Activated B cell treated with CpG ODN at 0.5 μM for 24 hours (primary cell): ENCODE measurements at regions not wholly inside any gene's neighbourhood (a gene's known extent, or its start where the extent isn't known, plus 50 kb on each side); places are given as distances from the start of the nearest gene placed in this dataset.

ENCODE experiments used
- ATAC-seq: fragments of 200-7000 bp; cut with Tn5 transposase; one replicate; pipeline ENCODE4 v1.10.0; 2021; ENCODE audit warnings: low read depth, mild to moderate bottlenecking, moderate library complexity
- CTCF ChIA-PET: fragments of 350-600 bp; sonication (Branson Sonifier 250); formaldehyde crosslinking; loops from one replicate; lab custom pipeline; 2021; ENCODE audit warnings: antibody characterized with exemption; lab: Charles Lee
- POLR2A ChIA-PET: fragments of 350-600 bp; sonication (Branson Sonifier 250); formaldehyde crosslinking; loops from one replicate; lab custom pipeline; 2021; ENCODE audit warnings: antibody characterized with exemption; lab: Charles Lee
- DNase-seq: peaks from one replicate; pipeline ENCODE4 v3.0.0; 2022
- H3K27ac Mint-ChIP-seq: one replicate; pipeline ENCODE4 v1.8.0; 2020; ENCODE audit warnings: mixed read lengths
- H3K27me3 Mint-ChIP-seq: one replicate; pipeline ENCODE4 v1.8.0; 2021; ENCODE audit warnings: mixed read lengths
- H3K36me3 Mint-ChIP-seq: one replicate; pipeline ENCODE4 v1.8.0; 2021; ENCODE audit warnings: low read depth, mixed read lengths
- H3K4me1 Mint-ChIP-seq: one replicate; pipeline ENCODE4 v1.8.0; 2021; ENCODE audit warnings: mixed read lengths
- H3K4me3 Mint-ChIP-seq: one replicate; pipeline ENCODE4 v1.8.0; 2020; ENCODE audit warnings: mild to moderate bottlenecking, mixed read lengths
- H3K9me3 Mint-ChIP-seq: one replicate; pipeline ENCODE4 v1.8.0; 2020; ENCODE audit warnings: mixed read lengths
- CTCF ChIP-seq: fragments of 200-600 bp; IDR thresholded peaks from one replicate; pipeline ENCODE4 v1.8.0; 2022; ENCODE audit warnings: antibody characterized with exemption, mild to moderate bottlenecking
- intact Hi-C: fragments of 100-400 bp; cut with micrococcal nuclease; formaldehyde crosslinking; loops from one replicate; pipeline ENCODE4 v1.15.1; 2024

GRCh38 chr1:181149326-181150125 lies 61.0 kb downstream of the IER5 start:
- intact Hi-C loops: loop anchor here (5.0 kb wide), 3 partner anchors 517 to 647 kb away; partner anchors contain the start of genes ACBD6 and XPR1
- TF ChIP-seq CTCF: no peak
- DNase-seq (no peak), ATAC-seq (peak; percentile 81)
- H3K4me3 Mint-ChIP-seq: peak overlapping the region; percentile 67
- peaks cover 52% of the 10 kb centered on the region for H3K4me1 Mint-ChIP-seq
- H3K36me3 Mint-ChIP-seq: no peaks in the 10 kb centered on the region
- H3K27me3 Mint-ChIP-seq: no peaks in the 10 kb centered on the region
- POLR2A ChIA-PET: interaction anchor here (0.6 to 3.5 kb wide), 10 partner anchors 8 to 647 kb away, joined by 3 to 16 read pairs (median 5); partner anchors contain the start of genes ACBD6 and IER5
- H3K27ac Mint-ChIP-seq: peak overlapping the region; percentile 90
- no peaks in the 10 kb centered on the region for H3K9me3 Mint-ChIP-seq
- CTCF ChIA-PET: interaction anchor here (0.8 to 2.7 kb wide), 5 partner anchors 8 to 65 kb away, joined by 3 to 18 read pairs (median 5); no protein-coding TSS in a partner anchor

- intact Hi-C loops: loop anchor here (5.0 kb wide), 3 partner anchors 518 to 648 kb away; partner anchors contain the start of genes ACBD6 and XPR1
- no peak for DNase-seq
Measured at GRCh38 chr1:181150273-181150672, 61.8 kb downstream of the IER5 start.

GRCh38 chr1:181150842-181151241 lies 62.3 kb downstream of the IER5 start:
- Mint-ChIP-seq H3K9me3 (no peaks in the 10 kb centered on the region), H3K4me1 (peaks cover 52% of the 10 kb centered on the region), H3K27ac (no peak overlapping the region), H3K27me3 (no peaks in the 10 kb centered on the region), H3K36me3 (no peaks in the 10 kb centered on the region), H3K4me3 (no peak overlapping the region)
- intact Hi-C loops: loop anchor here (5.0 kb wide), 3 partner anchors 519 to 649 kb away; partner anchors contain the start of genes ACBD6 and XPR1
- no peak for ATAC-seq
- TF ChIP-seq CTCF: no peak
- POLR2A ChIA-PET: interaction anchor here (0.6 to 3.5 kb wide), 5 partner anchors 9 to 128 kb away, joined by 3 to 16 read pairs (median 5); partner anchors contain the start of genes IER5 and STX6
- CTCF ChIA-PET: interaction anchor here (1.2 to 2.2 kb wide), 2 partner anchors 61 to 118 kb away, joined by 3 to 7 read pairs; no protein-coding TSS in a partner anchor
- no peak for DNase-seq

More at GRCh38 chr1:181150273-181150672, 61.8 kb downstream of the IER5 start:
- POLR2A ChIA-PET: interaction anchor here (0.6 to 3.5 kb wide), 10 partner anchors 9 to 127 kb away, joined by 3 to 16 read pairs (median 4); partner anchors contain the start of genes IER5 and STX6
- Mint-ChIP-seq H3K27ac (no peak overlapping the region), H3K9me3 (no peaks in the 10 kb centered on the region), H3K4me1 (peaks cover 52% of the 10 kb centered on the region), H3K27me3 (no peaks in the 10 kb centered on the region), H3K36me3 (no peaks in the 10 kb centered on the region), H3K4me3 (no peak overlapping the region)
- ATAC-seq: no peak
- no peak for TF ChIP-seq CTCF
- CTCF ChIA-PET: interaction anchor here (1.1 to 2.7 kb wide), 4 partner anchors 9 to 66 kb away, joined by 3 to 18 read pairs (median 6); no protein-coding TSS in a partner anchor

GRCh38 chr1:181151378-181152326 lies 63.2 kb downstream of the IER5 start:
- ATAC-seq: no peak
- DNase-seq: no peak
- H3K27ac Mint-ChIP-seq: no peak overlapping the region
- H3K36me3 Mint-ChIP-seq: no peaks in the 10 kb centered on the region
- CTCF ChIA-PET: interaction anchor here (1.2 to 4.1 kb wide), 6 partner anchors 10 to 119 kb away, joined by 3 to 29 read pairs (median 8); no protein-coding TSS in a partner anchor
- intact Hi-C loops: loop anchor here (5.0 kb wide), 3 partner anchors 519 to 649 kb away; partner anchors contain the start of genes ACBD6 and XPR1
- POLR2A ChIA-PET: interaction anchor here (0.7 to 2.3 kb wide), 4 partner anchors 62 to 151 kb away, joined by 3 to 25 read pairs (median 3); partner anchors contain the start of genes IER5 and STX6
- H3K27me3 Mint-ChIP-seq: no peaks in the 10 kb centered on the region
- H3K9me3 Mint-ChIP-seq: no peaks in the 10 kb centered on the region
- no peak overlapping the region for H3K4me3 Mint-ChIP-seq
- peaks cover 52% of the 10 kb centered on the region for H3K4me1 Mint-ChIP-seq
- no peak for TF ChIP-seq CTCF
